ENCODE measurements at regions not wholly inside any gene's neighbourhood (a gene's known extent, or its start where the extent isn't known, plus 50 kb on each side); places are given as distances from the start of the nearest gene placed in this dataset.

- CTCF ChIA-PET: no interaction called here
- H3K4me3 ChIP-seq (ENCODE audit: low read depth, low read length): no peak overlapping the region
- POLR2A ChIA-PET: no interaction called here
- no peak for TF ChIP-seq CTCF (IDR thresholded peaks at IDR 0.05; ENCODE audit: insufficient read depth, low read length, missing control alignments)
- no peak for DNase-seq (ENCODE audit: low read depth, low spot score)
Measured at GRCh38 chr12:126601184-126602170, 1536.2 kb downstream of the AACS start.

- POLR2A ChIA-PET: no interaction called here
- CTCF ChIA-PET: interaction anchor here (1.2 kb wide), 1 partner anchor 779 kb away, joined by 3 read pairs; no protein-coding TSS in a partner anchor
- no peak overlapping the region for H3K4me3 ChIP-seq (ENCODE audit: low read depth, low read length)
- no peak for TF ChIP-seq CTCF (IDR thresholded peaks at IDR 0.05; ENCODE audit: insufficient read depth, low read length, missing control alignments)
- DNase-seq (ENCODE audit: low read depth, low spot score): no peak
Measured at GRCh38 chr12:126602612-126603011, 1537.4 kb downstream of the AACS start.

GRCh38 chr12:126607157-126607556 lies 1541.9 kb downstream of the AACS start:
- no peak for DNase-seq (ENCODE audit: low read depth, low spot score)
- TF ChIP-seq CTCF (IDR thresholded peaks at IDR 0.05; ENCODE audit: insufficient read depth, low read length, missing control alignments): no peak
- no peak overlapping the region for H3K4me3 ChIP-seq (ENCODE audit: low read depth, low read length)
- POLR2A ChIA-PET: no interaction called here
- CTCF ChIA-PET: no interaction called here

DNA sequence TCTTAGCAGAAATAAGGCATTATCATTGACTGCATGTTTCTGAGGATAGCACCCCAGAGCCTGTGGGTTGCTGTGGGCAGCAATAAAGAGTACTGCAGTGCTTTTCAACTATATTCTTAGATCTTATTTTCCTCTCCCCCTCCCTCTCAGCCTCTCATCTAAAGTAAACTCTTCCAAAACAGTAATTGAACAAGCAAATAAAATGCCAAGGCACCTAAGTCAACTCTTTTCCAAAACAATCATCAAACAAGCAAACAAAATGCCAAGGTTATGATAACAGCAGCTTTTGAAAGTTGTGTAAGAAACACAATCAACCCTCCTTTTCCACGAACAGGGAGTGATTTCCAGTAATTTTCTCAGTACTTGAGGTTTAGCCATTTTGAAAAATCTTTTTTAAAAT lies 1542.6 kb downstream of the AACS start:
- POLR2A ChIA-PET: no interaction called here
- DNase-seq (ENCODE audit: low read depth, low spot score): no peak
- H3K4me3 ChIP-seq (ENCODE audit: low read depth, low read length): no peak overlapping the region
- CTCF ChIA-PET: no interaction called here
- TF ChIP-seq CTCF (IDR thresholded peaks at IDR 0.05; ENCODE audit: insufficient read depth, low read length, missing control alignments): no peak

- POLR2A ChIA-PET: no interaction called here
Measured at GRCh38 chr12:126608607-126609175, 1543.5 kb downstream of the AACS start.

More at GRCh38 chr12:126608607-126609175, 1543.5 kb downstream of the AACS start:
- no peak for TF ChIP-seq CTCF (IDR thresholded peaks at IDR 0.05; ENCODE audit: insufficient read depth, low read length, missing control alignments)
- CTCF ChIA-PET: no interaction called here
- no peak for DNase-seq (ENCODE audit: low read depth, low spot score)
- H3K4me3 ChIP-seq (ENCODE audit: low read depth, low read length): no peak overlapping the region
